ENCODE measurements at regions not wholly inside any gene's neighbourhood (a gene's known extent, or its start where the extent isn't known, plus 50 kb on each side); places are given as distances from the start of the nearest gene placed in this dataset.

DNA sequence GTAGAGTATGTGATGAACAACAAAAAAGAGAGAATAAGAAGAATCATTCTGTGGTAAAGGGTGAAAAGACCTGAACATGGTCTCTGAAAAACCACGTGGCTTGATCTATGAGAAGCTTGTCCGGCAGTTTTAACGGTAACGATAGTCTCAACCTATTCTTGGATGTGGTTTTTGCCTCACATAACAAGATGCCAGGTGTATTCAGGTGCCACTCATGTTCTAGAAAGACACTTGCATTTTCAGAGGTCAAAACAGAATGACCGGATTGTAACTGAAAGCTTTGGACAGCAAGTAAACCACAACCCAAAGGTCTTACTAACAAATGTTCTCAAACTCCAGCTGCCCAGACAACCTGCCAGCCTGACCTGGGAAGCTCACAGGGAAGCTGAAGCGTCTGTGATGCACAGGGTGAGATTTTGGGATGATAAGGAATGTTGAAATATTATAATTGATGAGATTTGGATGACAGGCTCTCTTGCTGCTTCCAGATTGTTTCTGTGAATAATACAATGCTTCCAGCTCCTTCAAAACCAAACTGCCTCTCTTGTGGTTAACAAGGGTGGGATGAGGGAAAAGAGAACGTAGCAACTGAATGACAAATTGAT is 137.4 kb upstream of the GRB10 start:
- TF ChIP-seq POLR2A (IDR thresholded peaks at IDR 0.05) = no peak
- TF ChIP-seq, protein P1, sequence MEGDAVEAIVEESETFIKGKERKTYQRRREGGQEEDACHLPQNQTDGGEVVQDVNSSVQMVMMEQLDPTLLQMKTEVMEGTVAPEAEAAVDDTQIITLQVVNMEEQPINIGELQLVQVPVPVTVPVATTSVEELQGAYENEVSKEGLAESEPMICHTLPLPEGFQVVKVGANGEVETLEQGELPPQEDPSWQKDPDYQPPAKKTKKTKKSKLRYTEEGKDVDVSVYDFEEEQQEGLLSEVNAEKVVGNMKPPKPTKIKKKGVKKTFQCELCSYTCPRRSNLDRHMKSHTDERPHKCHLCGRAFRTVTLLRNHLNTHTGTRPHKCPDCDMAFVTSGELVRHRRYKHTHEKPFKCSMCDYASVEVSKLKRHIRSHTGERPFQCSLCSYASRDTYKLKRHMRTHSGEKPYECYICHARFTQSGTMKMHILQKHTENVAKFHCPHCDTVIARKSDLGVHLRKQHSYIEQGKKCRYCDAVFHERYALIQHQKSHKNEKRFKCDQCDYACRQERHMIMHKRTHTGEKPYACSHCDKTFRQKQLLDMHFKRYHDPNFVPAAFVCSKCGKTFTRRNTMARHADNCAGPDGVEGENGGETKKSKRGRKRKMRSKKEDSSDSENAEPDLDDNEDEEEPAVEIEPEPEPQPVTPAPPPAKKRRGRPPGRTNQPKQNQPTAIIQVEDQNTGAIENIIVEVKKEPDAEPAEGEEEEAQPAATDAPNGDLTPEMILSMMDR (IDR thresholded peaks at IDR 0.05) = no peak

All from thyroid gland (tissue), 4 donors.